Heart left ventricle (tissue), 16 donors: ENCODE measurements at regions not wholly inside any gene's neighbourhood (a gene's known extent, or its start where the extent isn't known, plus 50 kb on each side); places are given as distances from the start of the nearest gene placed in this dataset.

Experiments used
- ATAC-seq, 4 donors: fragments of 200-7000 bp; cut with Tn5 transposase; one replicate each; pipeline ENCODE4 v1.9.1; 2020 to 2022; ENCODE audit warnings: moderate library complexity in 4 of 4, mild to moderate bottlenecking in 3 of 4, moderate number of reproducible peaks in 1 of 4
- DNase-seq, 5 donors: peaks; one replicate each; pipeline ENCODE4 v3.0.0-alpha.2; 2020
- H3K27ac ChIP-seq, 12 donors: fragments of 200-600 bp; sonication (generic) in 4 of 12; one replicate each; pipeline versions ENCODE4 v1.5.0 to v1.8.0; 2016 to 2022; ENCODE audit warnings: mild to moderate bottlenecking in 2 of 12
- H3K27me3 ChIP-seq, 9 donors: fragments of 200-600 bp; sonication (generic) in 2 of 9; one replicate each; pipeline versions ENCODE4 v1.5.1 to v1.8.0; 2016 to 2022; ENCODE audit warnings: mild to moderate bottlenecking in 3 of 9
- H3K36me3 ChIP-seq, 9 donors: fragments of 200-600 bp; sonication (generic) in 2 of 9; one replicate each; pipeline versions ENCODE4 v1.5.0 to v1.8.0; 2018 to 2022; ENCODE audit warnings: mild to moderate bottlenecking in 2 of 9
- H3K4me1 ChIP-seq, 12 donors: fragments of 200-600 bp; sonication (generic) in 4 of 12; one replicate each; pipeline versions ENCODE4 v1.5.0 to v1.8.0; 2016 to 2022; ENCODE audit warnings: mild to moderate bottlenecking in 3 of 12
- H3K4me3 ChIP-seq, 12 donors: fragments of 200-600 bp; sonication (generic) in 4 of 12; one replicate each; pipeline versions ENCODE4 v1.5.0 to v1.8.0; 2017 to 2022; ENCODE audit warnings: mild to moderate bottlenecking in 9 of 12, moderate library complexity in 4 of 12
- H3K9me3 ChIP-seq, 12 donors: fragments of 200-600 bp; sonication (generic) in 4 of 12; one replicate each; pipeline versions ENCODE4 v1.5.0 to v1.8.0; 2016 to 2022; ENCODE audit warnings: mild to moderate bottlenecking in 1 of 12
- POLR2A ChIP-seq, 2 donors: fragments of 450-650 bp; IDR thresholded peaks; one replicate each; pipeline ENCODE4 v1.6.1; 2017; ENCODE audit warnings: antibody characterized with exemption in 2 of 2, mild to moderate bottlenecking in 2 of 2, moderate library complexity in 2 of 2
- WGBS, 4 donors: extraction: QIAGEN DNeasy Blood & Tissue Kit in 2 of 4; methylation state at CpG; one replicate each; pipeline versions ENCODE4 v1.1.5 to v1.1.7; 2013 to 2018; 5-methylcytosine and 5-hydroxymethylcytosine counted together
- intact Hi-C, 10 donors: fragments of 100-400 bp; cut with DNase I; formaldehyde crosslinking; loops; one replicate each; pipeline versions ENCODE4 v1.11.1 to v1.14.2; 2022
- TF ChIP-seq, protein P1 (sequence below), 12 donors: fragments of 200-600 bp; sonication (generic) in 4 of 12; IDR thresholded peaks; one replicate each; pipeline versions ENCODE4 v1.5.0 to v1.8.0; 2018 to 2022; ENCODE audit warnings: antibody characterized with exemption in 12 of 12, mild to moderate bottlenecking in 5 of 12
- donor health status: ischemic (EF 13 %, LVEDD 7.1; RV severe dilation, severe dysfunction).
- donor health status: healthy with polysubstance abuse.
- donor health status: DM: no; HTN: yes; CAD: no.
- donor health status: DM: no; HTN: no; CAD: no.
- donor health status: ischemic (EF 25% LVEDD 6.9; RV normal size, moderate dysfunction).
- donor health status: ischemic (EF 25% LVEDD 5.7; RV mildly dilated, moderate dysfunction).
- donor health status: healthy.
- donor health status: DM: yes; HTN: yes; CAD: no.
- donor health status: ischemic (EF 35%, LVEDD 5.7; RV mildly dilated, moderate dysfunction).
- donor health status: nonischemic (EF 11% LVEDD 7.7; RV severe dilation, severe dysfunction).
- donor health status: DM: yes; HTN: yes; CAD: no.
- donor health status: PGD.
- donor health status: ischemic (EF 29% LVEDD 5.4; RV normal size, mild dysfunction).
- donor health status: nonischemic (EF 23%, LVEDD 6.1; RV moderate dilation, normal function).

DNA sequence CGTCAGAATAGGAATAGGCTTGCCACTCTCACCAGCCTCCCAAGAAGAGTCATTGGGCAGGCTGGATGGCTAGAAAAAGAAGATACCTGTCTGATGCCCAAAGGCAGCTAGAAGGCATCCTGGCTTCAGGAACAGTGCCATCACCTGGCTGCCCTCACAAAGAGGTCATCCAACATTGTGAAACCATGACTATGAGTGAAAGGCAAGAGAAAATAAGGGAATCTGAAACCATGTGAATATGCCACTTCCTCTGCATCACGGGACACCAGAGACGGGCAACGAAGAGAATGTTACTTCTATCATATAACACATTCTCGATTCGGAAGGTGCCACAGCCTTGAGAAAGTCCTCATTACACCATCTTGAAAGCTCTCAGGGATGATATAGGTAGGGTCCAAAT lies 182.0 kb downstream of the DAD1 start:
- Histone ChIP-seq H3K9me3 (no peaks in the 10 kb centered on the region), H3K27me3 (no peaks in the 10 kb centered on the region), H3K36me3 (no peaks in the 10 kb centered on the region), H3K27ac (no peak overlapping the region), H3K4me3 (no peak overlapping the region), H3K4me1 (peaks cover 0 to 3% (median 0%) of the 10 kb centered on the region in 12 donors)
- DNase-seq (no peak), ATAC-seq (no peak)
- intact Hi-C loops = no loop called here
- TF ChIP-seq POLR2A (IDR thresholded peaks at IDR 0.05) = no peak
- TF ChIP-seq, protein P1, sequence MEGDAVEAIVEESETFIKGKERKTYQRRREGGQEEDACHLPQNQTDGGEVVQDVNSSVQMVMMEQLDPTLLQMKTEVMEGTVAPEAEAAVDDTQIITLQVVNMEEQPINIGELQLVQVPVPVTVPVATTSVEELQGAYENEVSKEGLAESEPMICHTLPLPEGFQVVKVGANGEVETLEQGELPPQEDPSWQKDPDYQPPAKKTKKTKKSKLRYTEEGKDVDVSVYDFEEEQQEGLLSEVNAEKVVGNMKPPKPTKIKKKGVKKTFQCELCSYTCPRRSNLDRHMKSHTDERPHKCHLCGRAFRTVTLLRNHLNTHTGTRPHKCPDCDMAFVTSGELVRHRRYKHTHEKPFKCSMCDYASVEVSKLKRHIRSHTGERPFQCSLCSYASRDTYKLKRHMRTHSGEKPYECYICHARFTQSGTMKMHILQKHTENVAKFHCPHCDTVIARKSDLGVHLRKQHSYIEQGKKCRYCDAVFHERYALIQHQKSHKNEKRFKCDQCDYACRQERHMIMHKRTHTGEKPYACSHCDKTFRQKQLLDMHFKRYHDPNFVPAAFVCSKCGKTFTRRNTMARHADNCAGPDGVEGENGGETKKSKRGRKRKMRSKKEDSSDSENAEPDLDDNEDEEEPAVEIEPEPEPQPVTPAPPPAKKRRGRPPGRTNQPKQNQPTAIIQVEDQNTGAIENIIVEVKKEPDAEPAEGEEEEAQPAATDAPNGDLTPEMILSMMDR (IDR thresholded peaks at IDR 0.05) = no peak
- WGBS, 4 donors = 78 to 86% (median 83%) methylated on average over 6 of the region's 6 CpGs

DNA sequence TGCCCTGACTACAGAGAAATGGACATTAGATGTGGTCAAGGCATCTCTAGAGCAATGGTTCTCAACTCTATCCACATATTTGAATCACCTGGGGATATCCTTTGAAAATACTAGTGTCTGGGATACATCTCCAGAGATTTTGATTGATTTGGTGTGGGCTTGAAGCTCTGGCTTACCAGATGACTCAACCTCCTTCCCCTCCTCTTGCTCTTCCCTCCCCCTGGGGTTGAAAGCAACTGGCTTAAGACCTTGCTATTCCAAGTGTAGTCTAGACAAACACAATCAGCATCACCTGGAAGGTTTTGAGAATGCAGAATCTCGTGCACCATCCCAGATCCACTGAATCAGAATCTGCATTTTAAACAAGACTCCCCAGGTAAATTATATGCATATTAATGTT lies 183.8 kb downstream of the DAD1 start:
- Histone ChIP-seq H3K27me3 (no peaks in the 10 kb centered on the region), H3K36me3 (no peaks in the 10 kb centered on the region), H3K4me3 (no peak overlapping the region), H3K4me1 (peaks cover 0 to 13% (median 2%) of the 10 kb centered on the region in 12 donors), H3K9me3 (no peaks in the 10 kb centered on the region), H3K27ac (no peak overlapping the region)
- intact Hi-C loops = no loop called here
- ATAC-seq = no peak
- no peak for DNase-seq
- TF ChIP-seq, protein P1 (IDR thresholded peaks at IDR 0.05) = no peak
- no peak for TF ChIP-seq POLR2A (IDR thresholded peaks at IDR 0.05)
- WGBS, 4 donors = 66 to 88% (median 76%) methylated on average over 1 of the region's 1 CpG

DNA sequence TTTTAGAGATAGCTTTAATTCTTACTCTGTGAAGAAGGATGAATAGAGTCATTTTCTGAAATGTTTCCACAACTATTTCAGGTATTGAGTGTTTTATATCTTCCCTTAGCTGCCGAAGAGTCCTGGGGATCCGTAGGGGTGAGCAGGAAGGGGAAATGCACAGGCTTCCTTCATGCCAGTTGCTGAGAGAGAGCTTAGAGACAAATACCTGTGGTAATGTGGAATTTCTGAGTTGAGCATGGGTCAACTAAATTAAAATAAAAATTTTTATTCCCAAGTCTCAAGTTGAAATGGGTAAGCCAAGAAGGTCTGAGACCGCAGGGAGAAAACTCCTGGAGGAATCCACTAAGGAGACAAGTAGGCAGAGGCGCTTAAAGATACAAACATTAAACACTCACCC lies 185.7 kb downstream of the DAD1 start:
- H3K27me3 ChIP-seq = no peaks in the 10 kb centered on the region
- DNase-seq = no peak
- no peaks in the 10 kb centered on the region for H3K9me3 ChIP-seq
- no peak overlapping the region for H3K27ac ChIP-seq
- intact Hi-C loops = no loop called here
- WGBS, 4 donors = 78 to 83% (median 80%) methylated on average over 4 of the region's 4 CpGs
- no peaks in the 10 kb centered on the region for H3K36me3 ChIP-seq
- H3K4me3 ChIP-seq = no peak overlapping the region
- no peak for TF ChIP-seq POLR2A (IDR thresholded peaks at IDR 0.05)
- TF ChIP-seq, protein P1 (IDR thresholded peaks at IDR 0.05) = no peak
- no peak for ATAC-seq
- peaks cover 0 to 14% (median 3%) of the 10 kb centered on the region in 12 donors for H3K4me1 ChIP-seq

DNA sequence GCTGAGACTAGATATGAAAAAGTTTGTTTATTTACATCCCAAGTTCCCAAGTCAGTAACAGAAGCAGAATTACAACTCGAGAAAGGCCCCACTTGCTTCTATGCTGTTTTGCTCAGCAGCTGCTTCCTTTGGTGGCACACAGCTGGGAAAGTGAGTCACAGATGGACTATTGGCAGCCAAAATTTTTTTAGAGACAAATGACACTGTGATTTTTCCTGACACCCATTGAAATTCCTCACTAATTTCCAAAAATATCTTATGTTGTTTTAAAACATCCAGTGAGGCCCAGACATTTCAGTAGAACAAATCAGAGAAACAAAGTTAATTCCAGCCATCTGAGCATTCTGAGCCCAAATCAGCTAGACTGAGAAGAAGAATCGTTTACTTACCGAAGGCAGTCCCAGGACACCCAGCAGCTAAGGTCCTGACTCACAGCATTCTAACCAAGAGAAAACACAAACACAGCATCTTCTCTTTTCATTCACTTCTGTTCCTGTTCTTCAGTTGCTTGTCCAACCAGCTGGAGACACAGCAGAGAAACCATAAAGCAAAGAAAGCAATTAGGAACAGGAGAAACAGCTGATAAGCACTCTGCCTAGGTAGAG lies 188.3 kb downstream of the DAD1 start:
- intact Hi-C loops = no loop called here
- H3K4me1 ChIP-seq = peaks cover 0 to 14% (median 3%) of the 10 kb centered on the region in 12 donors
- H3K36me3 ChIP-seq = no peaks in the 10 kb centered on the region
- WGBS, 4 donors = 38 to 56% (median 49%) methylated on average over 3 of the region's 3 CpGs
- no peaks in the 10 kb centered on the region for H3K27me3 ChIP-seq
- TF ChIP-seq, protein P1 (IDR thresholded peaks at IDR 0.05) = no peak
- TF ChIP-seq POLR2A (IDR thresholded peaks at IDR 0.05) = no peak
- no peak overlapping the region for H3K4me3 ChIP-seq
- H3K27ac ChIP-seq = peak overlapping the region in 6 of 12 donors; percentile 12 to 72 (median 44)
- ATAC-seq (peak in 2 of 4 donors; percentile 58 to 62), DNase-seq (no peak)
- no peaks in the 10 kb centered on the region for H3K9me3 ChIP-seq
